Stimulated activated CD8-positive, alpha-beta memory T cell treated with anti-CD3 and anti-CD28 coated beads, Interleukin-7, amount 100 ng/mL, for 1 hour (primary cell): ENCODE measurements at regions not wholly inside any gene's neighbourhood (a gene's known extent, or its start where the extent isn't known, plus 50 kb on each side); places are given as distances from the start of the nearest gene placed in this dataset.
"Not testable (repeated sequence)": the region's sequence is repeated elsewhere in the genome, so short reads cannot be mapped to it uniquely, and the experiment has no call there.

Experiments
- DNase-seq, 2 donors: peaks; one replicate each; pipeline ENCODE4 v3.0.0-alpha.2; 2020; ENCODE audit warnings: low read depth in 2 of 2

DNA sequence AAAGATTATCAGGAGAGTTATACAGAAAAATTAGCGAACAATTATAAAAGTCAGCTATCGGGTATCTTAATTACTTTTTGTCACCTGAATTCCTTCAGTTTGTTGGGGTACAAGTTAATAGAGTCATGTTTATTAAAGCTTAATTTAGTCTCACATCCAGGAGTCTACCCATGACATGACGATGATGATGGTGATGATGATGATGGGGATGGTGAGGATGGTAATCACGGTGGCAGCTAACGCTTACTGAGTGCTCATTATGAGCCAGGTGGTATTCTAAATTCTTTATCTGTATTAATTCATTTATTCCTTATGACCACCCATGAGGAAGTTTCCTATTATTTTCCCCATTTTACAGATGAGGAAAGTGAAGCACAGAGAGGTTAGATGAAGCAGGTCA is 208.6 kb upstream of the KIF2A start:
- no peak for DNase-seq

DNA sequence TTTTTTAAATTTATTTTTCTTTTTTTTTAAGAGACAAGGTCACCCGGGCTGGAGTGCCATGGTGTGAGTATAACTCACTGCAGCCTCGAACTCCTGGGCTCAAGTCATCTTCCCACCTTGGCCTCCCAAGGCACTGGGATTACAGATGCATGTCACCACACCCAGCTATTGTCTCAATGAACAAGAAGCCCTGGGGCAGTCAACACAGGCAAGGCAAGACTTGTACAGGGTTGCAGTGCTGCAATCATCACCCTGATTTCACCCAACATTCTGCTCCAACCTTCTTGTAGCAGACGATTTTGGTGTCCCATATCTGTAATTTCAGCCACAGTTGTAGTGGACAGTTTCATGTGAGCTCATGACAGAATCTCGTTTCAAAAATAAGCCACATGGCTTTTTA is 205.8 kb upstream of the KIF2A start:
- no peak for DNase-seq

DNA sequence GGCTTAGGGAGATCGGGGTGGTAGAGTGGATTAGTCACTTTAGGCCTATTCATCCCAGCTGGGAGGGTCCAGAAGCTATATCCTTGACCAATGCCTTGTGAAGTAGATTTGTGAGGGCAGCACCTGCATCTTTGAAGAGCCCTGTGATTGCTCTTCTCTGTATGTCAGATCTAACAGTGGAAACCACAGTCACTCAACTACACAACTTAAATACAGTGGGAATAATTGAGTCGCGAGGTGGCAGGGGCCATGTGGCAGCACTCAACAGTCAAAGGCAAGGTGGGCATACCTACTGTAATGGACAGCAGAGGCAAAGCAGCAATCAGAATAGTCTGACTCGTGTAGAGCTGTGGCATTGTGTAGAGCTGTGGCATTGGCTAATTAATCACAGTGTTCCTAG is 202.1 kb upstream of the KIF2A start:
- DNase-seq, result not testable (repeated sequence)

DNA sequence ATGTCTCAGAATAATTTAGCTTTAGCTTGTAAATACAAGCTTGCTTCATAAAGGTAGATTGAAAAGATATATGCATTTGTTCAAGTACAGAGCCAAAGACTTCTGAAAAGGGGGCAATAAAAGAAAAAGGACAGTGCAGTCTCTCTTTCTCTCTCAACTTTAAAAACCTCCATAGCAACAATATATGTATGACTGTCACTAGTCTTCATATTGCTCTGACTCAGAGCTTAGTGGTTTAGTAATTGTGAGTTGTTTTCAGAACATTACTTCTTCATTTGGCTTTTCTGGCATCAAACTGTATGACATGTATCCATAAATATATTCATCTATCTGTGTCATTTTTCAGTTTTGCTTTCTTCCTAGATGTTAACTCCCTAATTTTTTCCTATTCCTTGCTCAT is 194.6 kb upstream of the KIF2A start:
- no peak for DNase-seq

DNA sequence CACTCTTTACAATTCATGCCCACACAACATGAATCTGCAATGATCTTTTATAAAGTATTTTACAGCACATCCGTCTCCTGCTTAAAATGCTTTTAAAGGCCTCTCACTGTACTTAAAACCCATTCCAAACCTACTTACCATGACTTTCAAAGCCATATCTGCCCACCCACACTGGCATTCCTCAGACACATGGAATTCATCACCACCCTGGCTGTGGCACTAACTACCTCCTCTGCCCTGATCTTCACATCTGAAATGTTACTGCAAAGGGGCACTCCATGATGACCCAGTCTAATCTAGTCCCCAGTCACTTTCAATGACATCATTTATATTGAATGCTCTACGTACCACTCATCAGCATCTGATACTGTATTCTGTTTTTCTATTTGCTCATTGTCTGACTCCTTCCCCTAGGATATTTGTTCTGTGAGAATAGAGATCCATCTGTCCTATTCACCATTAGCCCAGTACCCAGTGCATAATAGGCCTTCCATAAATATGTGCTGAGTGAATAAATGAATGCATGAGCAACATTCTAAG is 193.2 kb upstream of the KIF2A start:
- no peak for DNase-seq

DNA sequence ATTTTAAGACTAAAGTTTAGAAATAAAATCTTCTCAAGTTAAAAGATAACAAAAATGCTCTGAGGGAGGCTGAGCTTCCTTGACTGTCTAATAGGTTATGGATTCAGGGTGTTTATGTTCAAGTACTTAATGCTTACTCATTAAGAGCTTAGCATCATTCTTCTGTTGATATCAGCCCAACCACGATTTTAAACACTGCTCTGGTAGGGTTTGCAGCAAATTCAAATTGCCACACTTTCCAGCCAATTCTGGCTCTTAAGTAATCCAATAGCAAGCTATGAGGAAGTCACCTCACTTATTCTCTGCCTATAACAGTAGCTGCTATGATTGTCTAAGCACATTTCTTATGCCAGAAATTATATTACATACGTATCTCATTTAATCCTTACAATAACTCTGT is 191.0 kb upstream of the KIF2A start:
- no peak for DNase-seq

DNA sequence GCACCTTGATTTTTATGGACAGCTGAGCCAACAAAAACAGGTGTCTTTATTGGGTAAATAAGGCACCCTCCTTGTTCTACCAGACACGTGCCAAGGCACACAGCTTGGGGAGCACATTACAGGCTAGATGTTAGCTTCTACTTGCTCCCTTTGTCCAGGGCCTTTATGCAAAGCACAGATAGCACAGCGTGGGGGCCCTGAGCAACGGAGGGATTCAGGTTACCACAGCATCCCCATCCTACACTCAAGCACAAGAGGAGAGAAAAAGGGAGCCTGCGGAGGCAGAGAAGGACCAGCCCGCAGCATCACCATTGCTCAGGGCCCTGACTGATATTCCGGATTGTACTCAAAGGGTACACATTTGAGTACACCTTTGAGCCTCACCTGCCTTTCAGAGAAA is 181.7 kb upstream of the KIF2A start:
- DNase-seq, result no peak

DNA sequence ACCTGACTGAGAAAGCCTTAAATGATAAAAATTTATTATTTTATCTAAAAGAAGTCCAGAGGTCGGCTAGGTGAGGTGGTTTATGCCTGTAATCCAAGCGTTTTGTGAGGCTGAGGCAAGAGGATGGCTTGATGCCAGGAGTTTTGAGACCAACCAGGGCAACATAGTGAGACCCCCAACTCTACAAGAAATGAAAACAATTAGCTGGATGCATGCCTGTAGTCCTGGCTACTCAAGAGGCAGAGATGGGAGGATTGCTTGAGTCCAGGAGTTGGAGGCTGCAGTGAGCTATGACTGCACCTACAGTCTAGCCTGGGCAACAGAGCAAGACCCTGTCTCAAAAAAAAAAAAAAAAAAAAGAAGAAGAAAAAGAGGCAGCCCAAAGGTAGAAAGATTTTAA is 179.9 kb upstream of the KIF2A start:
- DNase-seq, result no peak

DNA sequence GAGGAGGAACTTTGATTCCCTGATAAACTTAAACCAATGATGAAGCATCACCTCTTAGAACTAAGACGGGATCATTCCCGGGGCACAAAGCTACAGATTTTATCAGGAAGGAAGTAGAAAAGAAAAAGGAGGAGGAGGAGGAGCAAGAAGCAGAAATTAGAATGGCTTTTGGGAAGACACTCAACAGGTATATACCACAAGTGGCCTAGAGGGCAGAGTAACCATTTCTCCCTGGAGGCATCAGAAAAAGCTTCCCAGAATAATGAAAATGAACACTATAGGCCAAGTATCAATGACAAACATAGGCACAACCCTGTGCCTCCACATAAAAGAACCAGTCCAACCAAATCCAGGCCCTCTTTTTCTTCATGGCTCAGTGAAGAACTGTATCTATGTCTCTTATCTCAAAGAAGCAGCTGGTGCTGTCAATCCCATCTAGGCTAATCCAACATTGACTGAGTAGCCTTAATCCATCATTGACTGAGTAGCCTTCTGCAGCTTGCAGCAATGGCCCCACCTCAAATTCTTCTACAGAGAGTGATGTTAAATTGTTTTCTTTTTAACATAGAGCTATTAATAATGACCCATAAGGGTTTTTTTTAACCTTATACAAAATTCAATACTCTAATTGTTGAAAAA is 178.8 kb upstream of the KIF2A start:
- no peak for DNase-seq

DNA sequence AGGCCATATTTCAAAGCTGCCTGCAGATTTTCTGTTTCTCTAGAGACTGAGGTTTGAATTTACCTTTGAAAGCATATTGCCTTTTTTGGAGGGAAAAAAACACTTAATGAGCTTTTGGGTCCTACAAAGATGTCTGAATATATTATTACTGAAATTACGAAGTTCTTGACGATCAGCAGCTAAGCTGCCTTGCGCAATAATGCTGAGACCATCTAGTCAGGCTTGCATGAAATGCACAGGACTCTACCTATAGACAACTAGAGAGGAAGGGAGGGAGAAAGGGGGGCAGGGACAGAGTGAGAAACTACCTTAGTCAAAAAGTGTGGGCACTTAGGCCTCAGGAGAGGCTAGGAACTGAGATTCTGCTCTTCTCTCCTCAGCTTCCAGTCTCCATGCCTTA is 175.9 kb upstream of the KIF2A start:
- DNase-seq, result no peak

DNA sequence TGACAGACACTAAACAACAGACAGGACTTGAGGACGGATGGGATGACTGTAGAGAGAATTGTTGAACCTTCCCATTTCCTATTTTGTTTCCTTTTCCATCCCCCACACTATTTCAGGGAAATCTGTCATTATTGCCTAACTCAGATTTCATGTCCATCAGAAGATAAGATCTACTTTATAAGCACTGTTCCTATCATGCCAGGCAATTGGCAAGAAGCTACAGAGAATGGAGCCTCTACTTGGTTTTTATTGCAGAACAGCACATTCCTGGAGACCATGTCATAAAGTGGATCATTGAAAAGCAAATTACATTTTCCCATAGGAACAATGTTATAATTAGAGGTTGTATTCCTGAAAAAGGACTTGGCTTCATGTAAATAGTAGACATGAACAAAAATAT is 173.7 kb upstream of the KIF2A start:
- DNase-seq, result no peak

DNA sequence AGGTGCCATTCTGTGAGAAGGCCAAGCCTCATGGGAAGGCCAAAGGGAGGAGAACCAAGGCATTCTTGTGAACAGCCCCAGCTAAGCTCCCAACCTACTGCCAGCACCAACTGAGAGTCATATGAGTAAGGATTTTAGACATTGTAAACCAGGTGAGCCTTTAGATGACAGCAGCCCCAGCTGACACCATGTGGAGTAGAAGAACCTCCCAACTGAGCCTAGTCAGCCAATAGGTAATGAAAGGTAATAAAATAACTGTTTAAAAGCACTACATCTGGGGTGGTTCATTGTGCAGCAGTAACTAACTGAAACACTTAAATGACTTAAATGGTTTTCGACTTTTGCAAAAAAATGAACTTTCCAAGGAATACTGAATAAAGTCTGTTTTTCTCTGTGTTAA is 172.6 kb upstream of the KIF2A start:
- DNase-seq, result no peak

DNA sequence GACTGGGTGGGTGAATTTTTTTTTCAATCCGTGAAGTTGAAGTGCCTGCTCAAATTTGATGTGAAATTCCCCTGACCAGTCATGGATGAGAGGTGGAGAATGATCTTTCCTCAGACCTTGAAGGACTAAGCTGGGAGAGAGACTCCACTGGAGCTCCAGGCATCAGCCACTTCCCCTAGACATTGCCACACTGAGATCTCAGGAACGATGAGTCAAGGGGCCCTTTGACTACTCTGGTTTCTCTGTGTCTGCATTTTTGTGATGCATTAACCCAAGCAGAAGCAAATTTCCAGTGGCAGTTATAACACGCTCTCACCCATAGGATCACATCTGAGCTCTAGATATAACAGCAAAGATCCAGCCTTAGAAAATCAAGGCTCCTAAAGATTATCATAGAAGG is 171.2 kb upstream of the KIF2A start:
- DNase-seq, result no peak

DNA sequence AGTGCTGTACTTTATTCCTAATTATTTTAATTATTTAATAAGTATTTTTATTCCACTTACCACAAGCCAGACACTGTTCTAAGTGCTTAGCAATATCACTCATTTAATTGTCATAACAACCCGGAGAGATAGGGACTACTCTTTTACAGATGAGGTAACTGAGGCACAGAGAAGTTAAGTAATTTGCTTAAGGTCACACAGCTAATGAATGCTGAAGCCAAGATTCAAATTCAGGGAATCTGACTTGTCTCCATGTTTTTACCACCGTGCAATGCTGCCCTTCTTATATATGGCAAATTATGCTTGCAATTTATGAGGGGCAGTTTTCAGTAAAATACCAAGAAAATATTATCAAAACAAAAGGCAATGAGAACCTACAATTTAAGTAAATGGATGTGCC is 168.4 kb upstream of the KIF2A start:
- no peak for DNase-seq

DNA sequence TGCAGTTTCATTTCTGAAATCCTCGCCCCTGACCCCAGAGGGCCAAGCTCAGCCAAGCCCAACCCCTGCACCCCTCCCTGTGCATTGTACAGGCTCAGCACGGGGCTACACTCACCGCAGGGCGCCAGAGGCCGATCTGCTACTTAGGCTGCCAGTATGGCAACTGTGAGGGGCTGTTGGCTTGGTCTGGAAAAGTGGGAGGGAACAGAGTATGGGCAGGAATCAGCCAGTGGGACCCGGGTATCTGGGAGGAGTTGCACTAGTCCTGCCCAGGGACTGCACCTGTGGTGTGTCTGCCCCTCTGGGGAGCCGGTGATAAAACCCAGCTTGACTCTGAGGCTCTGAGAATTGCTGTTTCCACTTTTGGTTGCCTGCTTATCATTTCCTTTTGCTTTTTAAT is 167.4 kb upstream of the KIF2A start:
- DNase-seq, result no peak

DNA sequence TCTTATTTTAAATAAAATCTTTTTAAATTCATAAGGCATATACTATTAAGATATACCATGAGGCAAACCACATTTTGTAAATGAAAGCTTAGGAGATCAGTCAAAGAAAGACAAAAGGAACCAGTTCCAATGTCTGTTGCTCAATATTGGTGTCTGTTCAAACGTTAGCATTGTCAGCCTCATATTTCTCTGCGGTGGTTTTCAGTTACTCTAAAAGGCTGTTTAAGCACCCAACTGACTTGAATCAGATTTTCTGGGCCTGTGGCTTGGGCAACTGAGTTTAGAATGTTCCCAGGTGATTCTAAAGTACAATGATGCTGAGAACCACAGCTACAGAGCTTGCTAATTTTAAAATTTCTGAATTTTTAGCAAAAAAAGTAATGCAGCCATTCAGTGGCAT is 166.3 kb upstream of the KIF2A start:
- DNase-seq, result no peak

DNA sequence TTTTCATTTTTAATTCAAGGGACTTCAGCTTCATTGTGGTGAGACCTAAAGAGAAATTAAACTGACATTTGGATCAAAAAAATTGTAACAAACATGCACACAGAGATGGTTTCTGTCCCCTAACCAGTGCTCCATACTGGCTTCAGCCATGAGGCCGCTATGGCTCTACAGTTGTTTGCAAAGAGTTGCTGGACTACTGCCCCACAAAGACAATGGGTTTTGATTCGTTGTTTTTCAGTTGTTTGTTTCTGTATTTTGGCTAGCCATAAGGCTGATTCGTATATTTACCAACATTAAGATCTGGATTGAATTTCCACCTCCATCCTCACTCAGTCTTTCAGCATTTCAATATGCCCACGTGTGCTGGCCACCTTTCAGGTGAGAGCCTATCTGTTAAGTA is 163.7 kb upstream of the KIF2A start:
- no peak for DNase-seq

DNA sequence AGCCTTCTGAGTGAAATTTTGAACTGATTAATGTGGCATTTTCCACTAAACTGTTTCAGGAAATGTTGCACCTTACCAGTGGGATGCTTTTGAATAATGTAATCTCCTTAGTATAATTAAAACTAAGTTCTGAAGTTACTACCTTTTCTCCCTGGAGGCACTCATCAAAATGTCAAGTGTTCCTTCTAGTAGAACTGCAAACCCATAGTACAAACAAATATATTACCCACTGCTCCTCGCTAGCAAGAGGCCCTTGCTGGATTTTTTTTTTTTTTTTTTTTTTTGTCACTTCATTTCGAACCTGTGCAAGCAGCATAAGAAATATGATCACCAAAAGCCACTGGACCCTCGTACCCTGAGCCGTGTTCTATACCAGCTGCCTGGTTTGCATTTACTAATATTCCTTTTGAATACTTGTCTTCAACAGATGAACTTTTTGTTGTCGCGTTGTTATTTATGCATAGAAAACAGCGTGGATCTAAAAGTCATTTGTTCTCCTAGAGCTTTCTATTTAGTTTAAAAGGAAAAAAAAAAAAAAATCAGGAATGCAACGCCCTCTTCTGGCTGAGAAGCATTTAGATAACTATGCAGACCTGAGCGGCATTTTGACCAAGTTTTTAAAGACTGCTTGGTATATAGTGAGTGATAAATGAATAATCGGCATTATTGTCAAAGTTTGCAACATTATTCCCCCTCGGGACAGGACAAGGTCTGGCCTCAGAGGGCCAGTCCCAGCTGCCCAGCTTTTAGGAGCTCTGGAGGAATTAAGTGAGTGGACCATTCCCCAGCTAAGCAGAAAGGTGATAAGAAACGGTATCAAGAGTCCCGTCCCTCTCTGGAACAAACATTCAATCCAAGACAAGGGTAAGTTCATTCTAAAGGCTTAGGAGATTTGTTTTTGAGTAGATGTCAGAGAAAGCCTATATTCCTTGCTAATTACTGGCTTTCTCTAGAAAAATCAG is 162.5 kb upstream of the KIF2A start:
- no peak for DNase-seq

DNA sequence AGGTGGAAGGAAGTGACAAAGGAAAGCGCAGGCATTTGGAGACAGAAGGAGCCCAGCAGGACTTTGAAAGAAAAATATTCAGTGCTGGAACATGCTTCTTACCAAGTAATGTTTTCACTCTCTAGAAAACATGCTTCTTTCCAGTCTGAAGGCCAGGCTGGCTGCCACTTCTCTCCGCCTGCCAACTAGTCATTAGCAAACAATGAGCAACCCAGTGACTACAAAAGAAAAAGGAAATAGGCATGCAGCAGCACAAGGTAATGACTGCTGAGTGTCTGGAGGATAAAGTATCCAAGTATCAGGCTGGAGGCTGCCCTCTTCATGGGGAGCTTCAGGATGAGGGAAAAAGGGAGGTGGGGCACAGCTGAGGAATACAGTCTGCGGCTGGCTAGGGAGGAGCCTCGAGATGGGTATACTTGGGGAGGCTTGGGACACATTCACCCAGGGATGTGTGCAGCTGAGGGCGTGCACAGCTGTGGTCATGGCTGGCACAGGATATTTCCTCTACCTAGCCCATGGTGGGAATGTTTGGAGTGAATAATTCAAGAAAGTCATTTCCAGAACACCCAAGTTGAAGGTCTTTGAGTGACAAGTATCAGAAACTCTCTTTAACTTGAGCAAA is 161.5 kb upstream of the KIF2A start:
- no peak for DNase-seq

DNA sequence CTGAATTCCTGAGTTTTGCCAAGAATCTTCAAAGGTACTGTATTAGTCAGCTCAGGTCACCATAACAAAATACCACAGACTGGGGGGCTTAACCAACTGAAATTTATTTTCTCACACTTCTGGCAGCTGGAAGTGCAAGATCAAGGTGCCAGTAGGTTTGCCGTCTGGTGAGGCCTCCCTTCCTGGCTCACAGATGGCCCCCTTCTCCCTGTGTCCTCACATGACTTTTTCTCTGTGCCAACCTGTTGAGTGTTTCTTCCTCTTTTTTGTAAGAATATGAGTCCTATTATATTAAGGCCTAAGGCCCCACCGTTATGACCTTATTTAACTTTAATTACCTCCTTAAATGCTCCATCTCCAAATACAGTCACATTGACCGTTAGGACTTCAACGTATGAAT is 156.1 kb upstream of the KIF2A start:
- no peak for DNase-seq

DNA sequence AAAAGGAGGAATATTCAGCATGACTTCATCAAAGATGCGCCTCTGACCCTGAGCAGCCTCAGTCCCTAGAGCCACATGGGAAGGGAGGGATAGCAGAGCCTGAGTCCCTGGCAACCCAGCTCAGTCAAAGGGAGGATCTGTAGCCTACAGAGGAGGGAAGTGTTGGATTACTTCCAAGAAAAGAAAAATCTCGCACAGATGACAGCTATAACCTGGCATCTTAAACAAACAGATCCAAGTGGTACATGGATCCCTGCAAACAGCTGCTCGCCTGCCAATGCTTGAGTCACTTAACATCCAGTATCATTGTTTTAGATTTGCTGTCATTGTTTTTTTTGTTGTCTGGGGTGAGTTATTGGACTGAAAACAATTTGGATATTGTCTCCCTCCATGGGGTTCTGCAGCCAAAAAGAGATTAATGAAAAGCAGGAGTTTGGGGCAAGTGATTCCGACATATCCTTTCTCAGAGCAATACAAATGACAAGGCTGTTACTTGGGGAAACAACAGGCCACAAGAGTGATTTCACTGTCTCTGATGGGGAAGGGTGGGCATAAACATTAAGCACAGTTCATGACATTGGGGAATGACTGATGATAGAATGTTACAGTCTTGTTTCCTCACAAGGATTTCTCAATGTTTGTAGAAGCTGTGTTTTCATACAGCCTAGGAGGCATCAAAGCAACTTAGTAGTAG is 153.5 kb upstream of the KIF2A start:
- DNase-seq, result no peak

DNA sequence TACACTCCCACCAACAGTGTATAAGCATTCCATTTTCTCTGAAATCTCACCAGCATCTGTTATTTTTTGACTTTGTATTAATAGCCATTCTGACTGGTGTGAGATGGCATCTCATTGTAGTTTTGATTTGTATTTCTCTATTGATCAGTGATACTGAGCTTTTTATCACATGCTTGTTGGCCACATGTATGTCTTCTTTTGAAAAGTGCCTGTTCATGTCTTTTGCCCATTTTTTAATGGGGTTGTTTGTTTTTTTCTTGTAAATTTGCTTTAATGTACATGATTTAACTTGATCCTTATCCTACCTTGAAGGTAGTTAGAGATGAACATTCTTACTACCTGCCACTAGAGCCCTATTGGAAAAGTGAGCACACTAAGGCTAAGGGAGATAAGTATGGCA is 151.2 kb upstream of the KIF2A start:
- no peak for DNase-seq
